Putamen (tissue), 1 donor: ENCODE measurements at regions not wholly inside any gene's neighbourhood (a gene's known extent, or its start where the extent isn't known, plus 50 kb on each side); places are given as distances from the start of the nearest gene placed in this dataset.
"Not testable (repeated sequence)": the region's sequence is repeated elsewhere in the genome, so short reads cannot be mapped to it uniquely, and the experiment has no call there.

Experiments used
- DNase-seq: peaks from one replicate; pipeline ENCODE4 v3.0.0-alpha.2; 2016; ENCODE audit warnings: low spot score

GRCh38 chr18:35827275-35827902, 145.1 kb upstream of the RMP24 start:
- peak; percentile 61 for DNase-seq

DNA sequence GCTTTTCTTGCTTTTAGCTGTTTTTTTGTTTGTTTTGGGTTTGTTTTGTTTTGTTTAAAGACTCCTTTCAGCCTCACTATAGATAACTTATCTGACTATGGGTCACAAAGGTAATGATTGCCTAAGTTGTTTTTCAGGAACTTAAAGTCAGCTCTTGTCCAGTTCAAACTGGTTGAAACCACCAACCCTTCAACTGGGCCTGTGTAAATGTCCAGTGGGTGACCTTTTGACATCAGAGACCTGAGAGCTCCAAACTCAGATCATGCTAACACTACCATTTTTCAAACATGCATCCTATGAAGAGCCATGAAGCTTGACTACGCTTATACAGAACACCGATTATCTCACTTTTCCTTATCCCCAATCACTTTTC, 144.6 kb upstream of the RMP24 start:
- no peak for DNase-seq

- no peak for DNase-seq
Measured at GRCh38 chr18:35828591-35828990, 143.9 kb upstream of the RMP24 start.

DNA sequence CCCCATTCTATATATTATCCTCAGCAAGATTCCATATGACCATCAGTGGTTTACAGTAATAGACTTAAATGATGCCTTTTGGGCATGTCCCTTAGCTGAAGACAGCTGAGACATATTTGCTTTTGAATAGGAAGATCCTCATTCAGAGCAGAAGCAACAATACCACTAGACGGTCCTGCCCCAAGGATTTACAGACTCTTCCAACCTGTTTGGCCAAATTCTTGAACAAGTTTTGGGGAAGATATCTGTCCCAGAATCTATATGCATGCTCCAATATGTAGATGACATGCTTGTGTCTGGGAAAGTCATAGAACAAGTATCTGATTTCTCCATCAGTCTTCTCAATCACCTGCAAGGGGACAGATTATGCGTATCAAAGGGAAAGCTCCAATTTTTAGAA, 137.1 kb upstream of the RMP24 start:
- DNase-seq: no peak

DNA sequence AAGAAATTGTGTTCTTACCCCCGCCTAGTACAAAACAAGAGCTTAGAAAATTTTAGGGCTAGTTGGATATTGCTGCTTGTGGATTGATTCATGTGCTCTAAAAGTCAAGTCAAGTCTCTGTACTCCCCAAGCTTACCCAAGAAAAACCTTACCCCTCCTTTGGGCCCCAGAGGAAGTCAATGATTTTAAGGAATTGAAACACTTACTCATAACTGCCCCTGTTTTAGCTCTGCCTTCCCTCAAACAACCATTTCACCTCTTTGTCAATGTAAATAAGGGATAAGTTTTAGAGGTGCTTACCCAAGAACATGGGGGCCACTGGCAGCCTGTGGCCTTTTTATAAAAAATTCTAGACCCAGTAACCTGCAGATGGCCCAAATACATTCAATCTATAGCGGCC, 136.6 kb upstream of the RMP24 start:
- no peak for DNase-seq

GRCh38 chr18:35836932-35837331, 135.5 kb upstream of the RMP24 start:
- no peak for DNase-seq

- no peak for DNase-seq
Measured at GRCh38 chr18:35837922-35838496, 134.5 kb upstream of the RMP24 start.

DNA sequence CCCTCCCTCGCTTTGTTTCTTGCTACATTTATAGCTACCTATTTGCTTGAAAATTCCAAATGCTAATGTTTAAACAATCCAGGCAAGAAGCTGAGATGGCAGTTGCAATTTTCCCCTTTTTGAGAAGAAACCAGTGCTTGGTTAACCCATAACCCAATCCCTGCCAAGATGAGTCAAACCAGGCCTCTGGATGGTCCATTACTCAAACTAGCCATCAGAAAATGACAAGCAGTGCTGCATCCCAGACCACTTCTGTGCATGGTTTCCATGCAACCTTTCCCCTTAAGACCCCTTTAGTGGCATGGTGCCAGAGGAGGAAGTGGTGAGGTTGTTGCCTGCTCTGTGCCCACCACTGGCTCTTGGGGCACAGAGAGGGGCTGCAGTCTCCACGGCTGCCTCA, 131.2 kb upstream of the RMP24 start:
- no peak for DNase-seq

GRCh38 chr18:35842536-35842935, 129.9 kb upstream of the RMP24 start:
- DNase-seq: no peak

DNA sequence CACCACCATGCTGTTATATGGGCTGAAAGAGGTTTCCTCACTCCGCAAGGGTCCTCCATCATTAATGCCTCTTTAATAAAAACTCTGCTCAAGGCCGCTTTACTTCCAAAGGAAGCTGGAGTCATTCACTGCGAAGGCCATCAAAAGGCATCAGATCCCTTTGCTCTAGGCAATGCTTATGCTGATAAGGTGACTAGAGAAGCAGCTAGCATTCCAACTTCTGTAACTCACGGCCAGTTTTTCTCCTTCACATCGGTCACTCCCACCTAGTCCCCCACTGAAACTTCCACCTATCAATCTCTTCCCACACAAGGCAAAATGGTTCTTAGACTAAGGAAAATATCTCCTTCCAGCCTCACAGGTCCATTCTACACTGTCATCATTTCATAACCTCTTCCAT, 124.2 kb upstream of the RMP24 start:
- DNase-seq: not testable (repeated sequence)

DNA sequence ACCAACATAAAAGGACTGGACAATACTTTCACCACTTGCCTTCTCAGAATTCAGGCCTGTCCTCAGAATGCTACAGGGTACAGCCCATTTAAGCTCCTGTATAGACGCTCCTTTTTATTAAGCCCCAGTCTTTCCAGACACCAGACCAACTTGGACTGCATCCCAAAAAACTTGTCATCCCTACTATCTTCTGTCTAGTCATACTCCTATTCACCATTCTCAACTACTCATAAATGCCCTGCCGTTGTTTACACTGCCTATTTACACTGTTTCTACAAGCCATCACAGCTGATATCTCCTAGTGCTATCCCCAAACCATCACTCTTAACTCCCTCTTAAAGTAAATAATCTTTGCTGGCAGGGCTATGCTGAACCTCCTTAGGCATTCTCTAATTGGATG, 123.2 kb upstream of the RMP24 start:
- not testable (repeated sequence) for DNase-seq

- peak; percentile 82 for DNase-seq
Measured at GRCh38 chr18:35851286-35851970, 121.1 kb upstream of the RMP24 start.

- no peak for DNase-seq
Measured at GRCh38 chr18:35852786-35853185, 119.7 kb upstream of the RMP24 start.

DNA sequence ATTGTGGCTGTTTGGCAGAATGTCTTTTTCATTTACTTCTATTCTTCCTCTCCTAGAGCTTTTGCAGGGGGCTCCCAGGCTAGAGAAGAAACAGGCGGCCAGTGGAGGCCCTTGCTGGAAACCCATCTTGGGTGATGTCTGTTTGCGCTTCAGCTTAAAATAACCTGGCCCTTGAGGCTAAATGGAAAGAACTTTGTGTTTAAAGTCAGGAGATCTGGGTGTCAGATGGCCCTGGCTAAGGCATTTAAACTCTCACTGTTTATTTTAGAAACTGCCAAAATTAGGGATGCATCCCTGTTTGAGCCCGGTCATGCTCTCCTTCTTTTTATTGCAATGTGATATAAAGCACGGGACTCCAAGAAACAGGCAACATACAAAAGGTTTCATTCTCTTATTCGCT, 118.4 kb upstream of the RMP24 start:
- DNase-seq: no peak

DNA sequence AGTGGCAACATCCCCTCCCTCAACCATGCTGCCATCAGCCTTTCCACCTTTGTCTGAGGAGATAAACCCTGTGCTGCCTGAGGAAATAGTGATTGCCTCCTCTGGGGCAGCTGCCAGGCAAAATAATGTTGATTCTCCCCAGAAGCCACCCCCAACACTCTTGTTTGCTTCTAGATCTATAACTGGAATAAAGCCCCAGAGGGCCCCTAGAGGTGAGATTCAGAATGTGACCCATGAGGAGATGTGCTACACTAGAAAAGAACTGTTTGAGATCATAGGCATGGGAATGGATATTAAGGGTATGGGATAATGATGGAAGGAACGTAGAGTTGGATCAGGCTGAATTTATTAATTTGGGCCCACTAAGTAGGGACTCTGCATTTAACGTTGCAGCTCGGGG, 116.3 kb upstream of the RMP24 start:
- no peak for DNase-seq

DNA sequence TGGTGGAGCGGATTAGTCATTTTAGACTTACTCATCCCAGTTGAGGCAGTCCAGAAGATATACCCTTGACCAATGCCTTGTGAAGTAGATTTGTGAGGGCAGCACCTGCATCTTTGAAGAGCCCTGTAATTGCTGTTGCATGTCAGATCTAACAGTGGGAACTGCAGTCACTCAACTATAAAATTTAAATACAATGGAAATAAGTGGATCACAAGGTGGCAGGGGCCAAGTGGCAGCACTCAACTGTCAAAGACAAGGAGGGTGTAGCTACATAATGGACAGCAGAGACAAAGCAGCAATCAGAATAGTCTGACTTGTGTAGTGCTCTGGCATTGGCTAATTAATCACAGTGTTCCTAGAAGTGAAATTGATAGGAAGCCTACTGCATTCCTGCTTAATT, 115.8 kb upstream of the RMP24 start:
- not testable (repeated sequence) for DNase-seq

GRCh38 chr18:35857581-35857980, 114.9 kb upstream of the RMP24 start:
- not testable (repeated sequence) for DNase-seq

GRCh38 chr18:35861367-35862118, 110.9 kb upstream of the RMP24 start:
- DNase-seq: no peak

- DNase-seq: no peak
Measured at GRCh38 chr18:35862119-35862640, 110.3 kb upstream of the RMP24 start.

GRCh38 chr18:35864916-35865315, 107.6 kb upstream of the RMP24 start:
- DNase-seq: no peak

DNA sequence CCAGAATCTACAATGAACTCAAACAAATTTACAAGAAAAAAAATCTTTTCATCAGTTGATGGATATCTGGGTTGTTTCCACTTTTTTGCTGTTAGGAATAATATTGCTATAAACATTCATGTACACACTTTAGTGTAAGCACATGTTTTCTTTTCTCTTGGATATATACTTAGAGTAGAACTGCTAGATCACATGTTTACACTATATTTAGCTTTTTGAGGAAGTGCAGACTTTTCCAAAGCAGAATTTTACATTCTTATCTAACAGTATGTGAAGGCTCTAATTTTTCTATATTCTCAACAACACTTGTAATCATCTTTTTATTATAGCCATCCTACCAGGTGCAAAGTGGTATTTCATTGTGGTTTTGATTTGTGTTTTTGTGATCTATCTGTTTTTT, 103.6 kb upstream of the RMP24 start:
- no peak for DNase-seq

DNA sequence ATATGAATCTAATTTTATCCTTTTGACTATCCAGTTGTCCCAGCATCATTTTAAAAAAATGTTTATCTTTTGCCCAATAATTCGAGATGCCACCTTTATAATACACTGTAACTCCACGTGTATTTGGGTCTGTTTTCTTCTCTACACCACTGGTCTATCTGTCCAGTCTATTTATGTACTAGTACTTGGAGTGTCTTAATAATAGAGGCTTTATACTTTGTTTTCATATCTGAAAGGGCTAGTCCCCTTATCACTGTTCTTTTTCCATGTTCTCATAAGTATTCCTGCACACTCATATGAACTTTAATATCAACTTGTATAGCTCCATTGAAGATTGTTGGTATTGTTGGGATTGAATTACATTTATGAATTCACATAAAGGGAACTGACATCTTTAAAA, 101.1 kb upstream of the RMP24 start:
- no peak for DNase-seq

- DNase-seq: no peak
Measured at GRCh38 chr18:35875566-35875965, 96.9 kb upstream of the RMP24 start.
